ENCODE measurements at regions not wholly inside any gene's neighbourhood (a gene's known extent, or its start where the extent isn't known, plus 50 kb on each side); places are given as distances from the start of the nearest gene placed in this dataset.

DNA sequence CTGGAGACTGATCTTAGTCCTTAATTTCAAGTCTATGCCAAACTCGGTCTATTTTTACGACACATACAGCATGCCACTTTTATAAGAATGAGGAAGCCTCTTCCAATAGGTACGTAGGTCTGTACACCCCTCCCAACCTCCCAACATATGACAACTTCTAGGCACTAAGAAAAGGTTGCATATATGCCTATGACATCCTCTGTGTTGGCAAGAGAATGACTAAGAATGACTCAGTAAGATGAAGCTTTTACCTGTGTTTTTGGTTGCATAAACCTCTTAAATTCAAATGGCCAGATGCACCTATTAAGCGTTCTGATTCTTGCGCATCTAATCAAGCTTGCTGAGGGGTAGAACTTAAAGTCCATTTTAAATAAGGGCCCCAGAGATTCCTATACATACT lies 586.4 kb upstream of the ZEB2 start:
- TF ChIP-seq POLR2A (IDR thresholded peaks at IDR 0.05) (no peak), POLR2AphosphoS5 (IDR thresholded peaks at IDR 0.05) (no peak), EP300 (IDR thresholded peaks at IDR 0.05) (no peak)
- TF ChIP-seq, protein P1, sequence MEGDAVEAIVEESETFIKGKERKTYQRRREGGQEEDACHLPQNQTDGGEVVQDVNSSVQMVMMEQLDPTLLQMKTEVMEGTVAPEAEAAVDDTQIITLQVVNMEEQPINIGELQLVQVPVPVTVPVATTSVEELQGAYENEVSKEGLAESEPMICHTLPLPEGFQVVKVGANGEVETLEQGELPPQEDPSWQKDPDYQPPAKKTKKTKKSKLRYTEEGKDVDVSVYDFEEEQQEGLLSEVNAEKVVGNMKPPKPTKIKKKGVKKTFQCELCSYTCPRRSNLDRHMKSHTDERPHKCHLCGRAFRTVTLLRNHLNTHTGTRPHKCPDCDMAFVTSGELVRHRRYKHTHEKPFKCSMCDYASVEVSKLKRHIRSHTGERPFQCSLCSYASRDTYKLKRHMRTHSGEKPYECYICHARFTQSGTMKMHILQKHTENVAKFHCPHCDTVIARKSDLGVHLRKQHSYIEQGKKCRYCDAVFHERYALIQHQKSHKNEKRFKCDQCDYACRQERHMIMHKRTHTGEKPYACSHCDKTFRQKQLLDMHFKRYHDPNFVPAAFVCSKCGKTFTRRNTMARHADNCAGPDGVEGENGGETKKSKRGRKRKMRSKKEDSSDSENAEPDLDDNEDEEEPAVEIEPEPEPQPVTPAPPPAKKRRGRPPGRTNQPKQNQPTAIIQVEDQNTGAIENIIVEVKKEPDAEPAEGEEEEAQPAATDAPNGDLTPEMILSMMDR (IDR thresholded peaks at IDR 0.05): no peak
